GM19452 (cell line): ENCODE measurements at regions not wholly inside any gene's neighbourhood (a gene's known extent, or its start where the extent isn't known, plus 50 kb on each side); places are given as distances from the start of the nearest gene placed in this dataset.

ENCODE experiments used
- ATAC-seq: cut with Tn5 transposase; IDR thresholded peaks from one replicate; pipeline ENCODE4 v1.9.1; 2021; ENCODE audit not compliant: unreplicated experiment

DNA sequence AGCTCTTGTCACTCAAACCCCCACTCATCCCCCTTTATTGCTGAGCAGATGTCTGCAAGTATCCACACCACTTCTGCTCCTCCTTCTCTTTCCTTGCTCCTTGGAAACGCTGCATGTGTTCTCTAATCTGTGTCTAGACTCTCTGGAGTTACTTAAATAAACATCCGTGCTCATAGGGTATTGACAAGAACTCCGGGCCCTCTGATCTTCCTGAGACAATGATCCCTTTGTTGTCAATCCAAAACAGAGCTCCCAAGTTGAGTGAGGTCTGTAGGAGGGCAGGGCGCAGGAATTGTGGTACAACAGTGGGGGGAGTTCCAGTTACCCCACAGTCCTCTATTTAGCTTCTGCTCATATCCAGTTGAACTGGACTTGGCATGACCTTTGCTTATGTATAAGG is 489.0 kb downstream of the SNAPC1 start:
- no peak for ATAC-seq

DNA sequence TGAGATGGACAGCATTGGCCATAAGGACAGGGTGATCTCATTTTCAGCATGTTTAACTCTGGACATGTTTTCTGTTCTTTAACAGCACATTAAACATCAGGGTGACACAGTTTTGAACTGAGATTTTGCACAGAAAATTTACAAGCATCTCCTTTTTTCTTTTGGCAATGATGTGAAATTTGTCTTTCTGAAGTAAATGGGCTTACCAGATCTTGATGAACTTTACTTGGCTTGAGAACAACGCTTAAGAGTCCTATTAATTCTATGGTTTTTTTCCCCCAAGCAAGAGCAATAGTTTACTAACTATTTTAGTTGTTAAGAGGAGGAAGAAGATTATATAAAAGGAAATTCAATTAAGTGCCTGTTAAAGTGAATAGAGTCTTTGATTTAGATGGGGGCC is 491.0 kb downstream of the SNAPC1 start:
- ATAC-seq, result no peak

DNA sequence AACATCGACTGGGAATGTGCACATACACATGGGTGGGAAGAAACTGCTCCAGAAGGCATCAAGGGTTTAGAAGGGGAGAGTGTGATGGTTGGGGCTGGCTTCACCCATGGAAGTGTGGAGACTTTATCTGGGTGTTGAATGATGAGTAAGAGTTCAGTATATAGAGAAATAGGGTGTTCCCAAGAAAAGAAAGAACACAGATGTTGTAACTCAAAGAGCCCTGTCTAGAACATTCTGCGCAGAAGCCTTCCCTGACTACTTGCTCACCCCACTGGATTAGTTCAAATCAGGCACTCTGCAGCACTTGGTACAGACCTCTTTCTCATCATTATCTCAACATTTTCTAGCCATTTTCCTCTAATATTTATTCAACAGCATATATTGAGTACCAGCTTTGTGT is 491.7 kb downstream of the SNAPC1 start:
- ATAC-seq, result no peak

DNA sequence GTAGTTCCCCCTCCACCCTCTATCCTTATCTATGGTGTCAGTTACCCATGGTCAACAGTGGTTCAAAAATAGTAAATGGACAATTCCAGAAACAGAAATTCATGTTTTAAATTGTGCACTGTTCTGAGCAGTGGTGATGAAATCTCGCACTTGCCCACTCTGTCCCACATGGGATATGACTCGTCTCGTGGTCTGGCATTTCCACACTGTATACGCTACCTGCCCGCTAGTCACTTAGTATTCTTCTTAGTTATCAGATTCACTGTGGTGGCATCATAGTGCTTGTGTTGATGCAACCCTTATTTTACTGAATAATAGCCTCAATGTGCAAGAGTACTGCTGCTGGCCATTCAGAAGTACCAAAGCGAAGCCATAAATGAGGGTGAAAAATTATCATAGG is 507.0 kb downstream of the SNAPC1 start:
- ATAC-seq, result no peak

DNA sequence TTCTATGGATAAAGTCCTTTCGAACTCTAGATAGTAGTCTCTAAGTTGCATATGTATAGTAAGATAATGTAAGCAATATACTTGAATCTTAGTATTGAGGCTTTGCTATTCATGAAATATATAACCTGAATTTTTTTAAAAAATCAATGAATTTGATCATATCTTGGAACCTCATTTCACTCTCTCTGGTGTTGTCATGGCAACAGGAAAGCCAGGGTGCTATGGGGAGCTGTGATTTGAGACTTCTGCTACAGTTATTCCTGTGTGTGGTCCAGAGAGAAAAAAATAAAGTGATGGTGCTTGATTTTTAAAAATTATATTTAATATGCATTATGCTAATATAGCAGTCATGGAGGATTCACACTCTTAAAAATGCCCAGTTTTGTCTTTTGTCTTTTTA is 508.0 kb downstream of the SNAPC1 start:
- no peak for ATAC-seq

DNA sequence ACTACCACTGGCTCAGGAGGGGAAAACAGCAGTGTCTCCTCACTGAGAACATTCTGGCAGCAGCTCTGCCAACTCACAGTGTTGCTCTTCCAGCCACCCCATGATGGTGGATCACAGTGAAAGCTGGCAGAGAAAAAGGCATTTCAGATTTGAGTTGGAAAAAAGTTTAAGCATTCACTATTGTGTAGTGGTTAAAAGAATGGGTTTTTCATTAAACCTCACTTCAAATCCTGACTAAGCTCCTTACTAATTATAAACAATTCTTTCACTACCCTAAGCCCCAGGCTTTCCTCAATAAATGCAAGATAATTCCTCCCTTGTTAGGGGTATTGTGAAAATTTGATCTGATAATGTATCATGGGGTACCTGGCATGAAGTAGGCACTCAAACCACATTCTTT is 518.1 kb downstream of the SNAPC1 start:
- ATAC-seq, result no peak

DNA sequence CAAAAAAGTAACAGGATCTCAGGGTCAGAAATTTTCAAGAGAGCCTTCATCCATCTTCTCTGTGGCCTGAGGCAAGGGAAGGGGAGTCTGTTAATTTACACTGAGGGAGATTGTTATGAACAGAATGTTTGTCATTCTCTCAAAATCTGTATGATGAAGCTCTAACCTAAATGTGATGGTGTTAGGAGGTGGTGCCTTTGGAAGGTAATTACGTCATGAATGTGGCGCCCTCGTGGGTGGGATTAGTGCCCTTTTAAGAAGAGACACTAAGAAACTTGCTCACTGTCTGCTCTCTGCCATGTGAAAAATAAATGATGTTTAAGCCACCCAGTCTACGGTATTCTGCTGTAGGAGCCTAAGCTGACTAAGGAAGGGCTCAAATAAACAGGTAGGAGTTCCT is 521.6 kb downstream of the SNAPC1 start:
- ATAC-seq, result no peak

DNA sequence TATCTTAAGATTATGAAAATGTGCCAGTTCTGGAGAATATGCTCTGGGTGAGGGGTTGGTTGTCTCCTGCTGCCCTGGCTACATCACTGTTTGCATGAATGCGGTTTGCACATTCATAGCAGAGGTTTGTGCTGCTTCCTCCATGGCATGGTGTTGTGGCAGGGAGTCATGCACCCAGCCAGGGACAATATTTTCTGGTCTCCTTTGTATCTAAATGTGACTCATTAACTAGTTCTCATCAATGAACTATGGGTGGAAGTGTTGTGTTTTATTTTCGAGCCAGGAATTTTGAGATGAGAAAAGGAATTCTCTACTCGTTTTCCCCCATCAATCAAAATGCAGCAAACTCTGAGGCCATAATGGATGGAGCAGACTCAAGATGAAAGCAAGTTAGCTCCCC is 527.3 kb downstream of the SNAPC1 start:
- ATAC-seq, result no peak

DNA sequence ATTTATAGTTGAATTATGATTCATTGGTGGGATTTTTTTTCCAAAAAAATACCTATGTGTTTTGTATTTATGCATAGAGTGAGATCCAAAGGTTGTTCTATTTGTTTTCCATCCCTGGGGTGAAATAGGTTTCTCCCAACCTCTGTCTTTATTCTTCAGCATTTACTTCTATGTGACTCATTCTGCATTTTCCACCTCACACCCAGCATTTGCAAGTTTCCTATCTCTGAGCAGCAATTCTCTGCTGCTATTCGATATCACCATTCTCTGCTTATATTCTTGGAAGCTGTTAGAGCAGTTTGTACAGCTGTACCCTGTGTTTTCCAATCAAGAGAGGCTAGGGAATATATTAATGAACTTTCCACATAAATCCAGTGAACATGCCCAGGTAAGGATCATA is 538.9 kb downstream of the SNAPC1 start:
- no peak for ATAC-seq

DNA sequence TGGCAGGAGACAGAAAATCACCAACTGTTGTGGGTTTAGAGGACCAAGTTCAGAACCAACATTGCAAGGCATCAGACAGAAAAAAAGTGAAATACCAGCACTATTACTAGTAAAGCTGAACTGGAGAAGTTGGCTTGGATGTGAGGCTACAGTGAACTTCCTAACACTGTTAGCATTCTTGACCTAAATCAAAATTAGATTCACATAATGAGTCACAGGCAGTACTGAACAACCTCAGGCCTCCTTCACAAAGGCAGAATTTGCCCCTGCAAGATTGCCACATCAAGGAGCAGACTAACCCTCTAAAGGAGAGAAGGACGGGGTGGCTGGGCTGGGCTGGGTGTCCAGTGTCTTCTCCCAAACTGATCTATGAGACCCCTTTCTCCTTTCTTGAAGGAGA is 539.7 kb downstream of the SNAPC1 start:
- ATAC-seq, result no peak

DNA sequence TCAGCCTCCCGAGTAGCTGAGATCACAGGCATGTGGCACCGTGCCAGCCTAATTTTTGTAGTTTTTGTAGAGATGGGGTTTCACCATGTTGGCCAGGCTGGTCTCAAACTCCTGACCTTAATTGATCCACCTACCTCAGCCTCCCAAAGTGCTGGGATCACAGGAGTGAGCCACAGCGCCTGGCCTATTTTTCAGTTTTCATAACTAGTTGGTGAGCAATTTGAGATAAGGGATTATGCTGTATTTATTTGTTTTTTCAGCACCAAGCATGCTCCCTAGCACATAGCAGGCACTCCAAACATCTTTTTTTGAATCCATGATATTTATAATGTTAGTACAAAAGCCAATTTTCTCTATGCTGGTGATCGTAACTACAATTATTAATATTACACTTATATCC is 541.2 kb downstream of the SNAPC1 start:
- no peak for ATAC-seq

DNA sequence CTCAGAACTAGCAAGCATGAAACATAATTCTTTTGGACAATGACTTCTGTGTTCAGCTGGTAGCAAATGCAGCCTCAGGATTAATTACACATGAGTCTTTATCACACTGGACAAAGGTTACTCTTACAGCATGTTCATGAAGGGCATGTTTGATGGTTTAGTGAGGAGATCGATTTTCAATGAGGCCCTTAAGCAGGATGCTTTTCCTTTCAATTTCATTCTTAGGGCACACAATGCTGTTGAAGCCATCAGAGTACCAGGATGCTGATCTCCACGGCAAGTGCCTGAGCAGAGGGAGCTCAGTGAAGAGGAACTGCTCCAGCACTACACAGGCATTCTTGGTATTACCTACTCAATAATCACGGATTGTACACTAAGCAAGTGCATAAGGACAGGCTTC is 542.0 kb downstream of the SNAPC1 start:
- no peak for ATAC-seq

DNA sequence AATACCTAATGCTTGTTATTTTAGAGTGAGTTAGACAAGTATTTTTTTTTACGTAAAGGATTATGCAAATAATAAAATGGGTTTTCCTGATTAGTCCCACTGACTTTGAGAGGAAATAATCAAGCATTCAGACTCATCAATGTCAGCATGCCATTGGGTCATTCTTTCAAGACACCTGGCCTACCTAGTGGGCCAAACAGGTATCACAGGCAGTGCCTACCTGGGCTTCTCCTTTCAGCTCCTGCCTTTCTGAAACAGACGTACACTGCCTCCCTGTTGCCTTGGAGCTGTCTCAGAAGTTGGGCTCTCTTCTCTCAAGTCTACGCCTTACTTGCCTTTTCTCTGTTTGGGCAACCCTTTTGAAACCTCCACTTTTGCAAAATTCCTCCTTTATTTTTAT is 545.6 kb downstream of the SNAPC1 start:
- ATAC-seq, result no peak

DNA sequence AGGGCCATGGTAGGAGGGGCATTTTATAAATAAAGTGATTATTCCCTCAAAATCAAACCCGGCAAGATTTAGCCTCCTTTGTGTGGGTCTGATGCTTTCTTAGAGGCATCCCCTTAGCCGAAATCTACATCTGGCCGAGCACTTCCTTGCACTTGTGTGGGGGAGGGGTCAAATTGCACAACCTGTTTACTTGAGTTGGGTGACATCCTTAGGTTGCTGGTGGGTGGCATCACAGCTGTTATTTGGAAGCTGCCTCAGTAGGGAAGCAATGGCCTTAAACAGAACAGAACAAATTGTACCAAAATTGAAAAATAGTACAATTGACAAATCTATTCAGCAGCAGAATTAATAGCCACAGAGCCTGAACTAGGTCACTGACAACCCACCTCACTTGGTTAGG is 546.1 kb downstream of the SNAPC1 start:
- ATAC-seq, result no peak

DNA sequence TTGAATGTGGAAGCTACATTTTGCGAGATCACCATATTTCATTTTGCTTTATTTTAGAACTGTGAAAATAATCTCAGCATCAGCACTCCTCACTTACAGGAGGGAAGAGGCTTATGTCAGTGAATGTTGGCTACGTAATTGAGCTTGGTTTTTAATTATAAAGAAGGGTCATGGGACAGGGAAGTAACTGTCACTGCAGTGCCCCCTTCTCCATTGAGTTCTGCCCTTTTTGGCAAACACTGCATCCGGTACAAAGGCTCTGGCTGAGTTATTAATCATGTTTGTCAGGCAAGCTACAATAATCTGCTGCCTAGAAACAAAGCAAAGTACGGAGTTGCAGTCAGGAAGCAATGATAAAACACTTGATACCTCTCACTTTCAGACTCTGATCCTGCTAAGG is 546.7 kb downstream of the SNAPC1 start:
- ATAC-seq, result no peak

DNA sequence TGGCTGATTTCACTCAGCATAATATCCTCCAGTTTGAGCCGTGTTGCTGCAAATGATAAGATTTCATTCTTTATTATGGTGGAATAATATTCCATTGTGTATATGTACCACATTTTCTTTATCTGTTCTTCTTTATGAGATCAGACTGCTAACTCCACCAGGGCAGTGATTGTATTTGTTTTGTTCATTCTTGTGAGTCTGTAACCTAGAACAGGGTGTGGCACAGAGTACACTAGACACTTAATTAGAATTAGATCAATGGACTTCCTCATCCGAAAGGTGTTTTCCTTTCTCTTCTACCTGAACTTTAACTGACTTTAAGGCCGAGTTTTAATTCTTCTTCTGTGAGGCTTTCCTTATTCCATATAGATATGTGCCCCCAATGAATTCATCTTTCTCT is 551.0 kb downstream of the SNAPC1 start:
- ATAC-seq, result no peak

DNA sequence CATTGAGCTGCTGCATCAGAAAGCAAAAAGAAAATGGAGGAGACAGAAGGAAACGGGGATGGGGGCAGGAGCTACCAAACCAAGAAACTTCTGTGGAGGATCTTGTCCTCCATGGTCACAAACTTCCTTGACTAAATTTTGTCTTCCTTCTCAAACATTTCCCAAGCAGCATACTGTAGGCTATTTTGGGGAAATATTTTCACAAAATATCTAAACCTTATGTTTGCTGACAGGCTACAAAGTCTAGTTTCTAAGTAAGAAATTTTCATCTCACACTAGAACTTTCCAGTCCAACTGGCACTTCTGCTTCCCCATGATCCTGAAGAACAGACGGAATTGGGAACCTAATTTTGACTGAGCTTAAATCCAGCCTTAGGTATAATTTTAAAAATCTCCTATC is 552.0 kb downstream of the SNAPC1 start:
- ATAC-seq, result no peak

DNA sequence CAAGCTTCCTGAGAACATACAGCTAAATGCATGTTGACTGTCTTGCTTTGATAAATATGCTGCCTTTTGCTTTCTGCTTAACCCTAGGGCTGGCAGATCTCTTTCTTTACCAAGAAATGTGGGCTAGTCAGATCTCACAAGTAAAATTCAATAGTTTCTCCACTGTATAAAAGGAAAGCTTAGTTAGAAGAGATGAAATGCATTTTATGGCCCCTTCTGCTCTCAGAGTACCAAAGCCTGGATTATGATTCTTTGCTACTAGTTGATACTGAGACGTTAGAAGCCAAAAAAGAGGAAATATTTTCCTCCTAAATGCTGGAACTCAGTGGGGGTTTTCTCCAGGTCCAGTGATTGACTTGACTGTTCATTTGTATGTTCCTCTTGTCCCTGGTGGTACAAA is 552.7 kb downstream of the SNAPC1 start:
- no peak for ATAC-seq

DNA sequence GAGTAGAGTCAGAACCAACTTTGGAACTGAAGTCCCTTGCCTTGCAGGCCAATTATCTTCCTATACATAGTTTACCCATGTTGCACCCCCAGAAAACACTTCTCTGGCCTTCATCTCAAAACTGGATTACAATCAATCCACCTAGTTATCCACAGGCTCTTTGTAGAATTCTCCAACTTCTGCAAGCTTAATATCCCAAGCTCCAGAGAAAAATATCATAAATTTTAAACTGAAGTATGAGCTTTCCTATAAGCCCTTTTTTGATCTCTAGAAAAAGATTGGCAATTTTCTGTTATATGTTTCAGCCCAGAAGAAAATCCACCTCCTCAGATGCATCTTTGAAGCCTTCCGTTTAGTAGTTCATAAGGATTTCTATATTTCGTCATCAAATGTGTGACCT is 553.4 kb downstream of the SNAPC1 start:
- ATAC-seq, result no peak

DNA sequence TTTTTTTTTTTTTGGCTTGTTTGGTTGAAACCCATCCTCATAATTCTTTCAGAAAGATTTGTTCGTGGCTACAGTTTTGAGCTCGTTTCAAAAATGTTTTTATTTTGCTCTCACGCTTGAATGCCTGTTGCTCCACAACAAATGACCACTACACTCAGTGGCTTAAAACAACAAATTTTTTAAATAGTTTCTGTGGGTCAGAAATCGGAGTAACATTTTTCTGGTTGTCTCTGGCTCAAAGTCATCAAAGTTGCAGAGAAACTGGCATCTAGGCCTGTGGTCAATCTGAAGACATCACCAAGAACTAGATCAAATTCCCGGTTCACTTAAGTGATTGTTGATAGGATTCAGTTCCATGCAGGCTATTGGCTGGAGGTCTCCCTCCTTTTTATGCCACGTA is 560.0 kb downstream of the SNAPC1 start:
- ATAC-seq, result no peak

DNA sequence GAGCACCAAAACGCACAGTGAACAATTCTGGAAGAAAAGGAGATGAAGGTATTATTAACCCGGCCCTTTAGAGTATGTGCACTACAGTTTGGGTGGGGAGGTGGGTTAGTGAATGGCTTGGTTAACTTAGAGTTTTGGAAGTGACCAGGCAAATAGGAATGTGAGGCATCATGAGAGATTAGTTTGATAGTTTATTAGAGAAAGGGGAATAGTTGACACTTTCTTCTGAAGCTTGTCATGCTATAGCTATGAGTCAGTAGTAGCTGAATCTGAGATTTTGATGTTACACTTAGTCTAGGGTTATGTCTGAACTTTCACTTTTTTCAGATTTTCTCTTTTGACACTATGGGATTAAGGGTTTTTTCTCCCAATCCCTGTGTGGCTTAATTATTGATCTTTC is 567.2 kb downstream of the SNAPC1 start:
- ATAC-seq, result no peak

DNA sequence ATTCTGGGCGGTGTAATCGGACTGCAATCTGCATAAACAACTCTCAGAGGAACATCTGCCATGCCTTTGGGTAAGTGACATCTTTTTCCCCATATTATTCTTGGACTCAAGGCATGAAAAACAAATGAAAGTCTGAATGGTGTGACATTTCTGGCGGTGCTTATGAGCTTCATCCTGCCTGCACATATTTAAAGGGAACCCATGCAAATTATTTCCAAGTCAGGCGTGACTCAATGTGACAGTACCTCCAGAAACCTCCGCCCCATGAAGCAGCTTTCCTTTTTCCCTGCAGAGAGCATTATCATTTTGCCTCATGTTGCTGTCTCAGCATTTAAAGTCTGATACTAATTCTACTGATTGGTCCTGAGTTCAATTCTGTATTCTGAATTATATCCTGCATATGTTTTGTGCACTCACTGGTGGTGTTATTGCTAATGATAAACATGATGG is 585.4 kb downstream of the SNAPC1 start:
- no peak for ATAC-seq

DNA sequence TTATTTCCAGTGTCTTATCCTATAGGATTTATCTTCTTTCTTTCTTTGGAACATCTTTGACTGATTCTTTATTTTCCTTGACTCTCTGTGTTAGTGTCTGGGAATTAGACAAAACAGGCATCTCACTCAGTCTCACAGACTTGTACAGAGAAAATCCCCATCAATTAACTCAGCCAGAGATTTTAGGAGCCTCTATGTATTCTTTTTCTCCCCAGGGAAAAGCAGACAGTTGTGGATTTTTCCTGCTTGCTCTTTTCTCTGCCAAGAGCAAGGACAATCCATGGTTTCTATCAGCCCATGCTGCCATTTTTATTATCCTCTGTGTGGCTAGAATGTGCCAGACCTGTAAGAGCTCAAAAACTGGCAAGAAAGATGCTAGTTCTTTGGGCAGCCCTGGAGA is 595.1 kb downstream of the SNAPC1 start:
- no peak for ATAC-seq

DNA sequence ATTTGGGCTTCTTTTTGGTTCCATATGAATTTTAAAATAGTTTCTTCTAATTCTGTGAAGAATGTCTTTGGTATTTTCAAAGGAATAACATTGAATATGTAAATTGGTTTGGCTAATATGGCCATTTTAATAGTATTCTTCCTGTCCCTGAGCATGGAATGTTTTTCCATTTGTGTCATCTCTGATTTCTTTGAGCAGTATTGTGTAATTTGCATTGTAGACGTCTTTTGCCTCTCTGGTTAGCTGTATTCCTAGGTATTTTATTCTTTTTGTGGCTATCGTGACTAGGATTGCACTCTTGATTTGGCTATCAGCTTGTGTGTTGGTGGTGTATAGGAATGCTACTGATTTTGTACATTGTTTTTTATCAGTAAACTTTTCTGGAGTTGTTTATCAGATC is 601.9 kb downstream of the SNAPC1 start:
- no peak for ATAC-seq
